OCI-LY3 (cell line): ENCODE measurements at regions not wholly inside any gene's neighbourhood (a gene's known extent, or its start where the extent isn't known, plus 50 kb on each side); places are given as distances from the start of the nearest gene placed in this dataset.

Experiments
- H2AFZ ChIP-seq: fragments of 200-600, 300-600 bp; shearing (Covaris generic); 2 replicates; pipeline ENCODE4 v1.6.0; 2014; ENCODE audit warnings: antibody characterized with exemption, low read depth, low read length
- H3K27ac ChIP-seq: fragments of 200-600, 300-600 bp; sonication (generic); 2 replicates; pipeline ENCODE4 v1.5.1; 2014; ENCODE audit warnings: mild to moderate bottlenecking, low read length, moderate library complexity, mixed read lengths
- H3K27me3 ChIP-seq: fragments of 200-600, 300-600 bp; sonication (generic); 2 replicates; pipeline ENCODE4 v1.6.1; 2014; ENCODE audit warnings: low read depth, low read length, mixed read lengths
- H3K36me3 ChIP-seq: fragments of 200-600, 300-600 bp; sonication (generic); replicated peaks from 2 replicates; pipeline ENCODE3; 2014; ENCODE audit warnings: low read depth, low read length, mixed read lengths
- H3K4me1 ChIP-seq: fragments of 300-600, 200-600 bp; sonication (generic); 2 replicates; pipeline ENCODE4 v1.6.1; 2014; ENCODE audit warnings: low read length, mixed read lengths
- H3K4me2 ChIP-seq: fragments of 200-600, 300-600 bp; sonication (generic); 2 replicates; pipeline ENCODE4 v1.6.1; 2014; ENCODE audit warnings: low read length, mixed read lengths
- H3K4me3 ChIP-seq: fragments of 300-600, 200-600 bp; sonication (generic); 2 replicates; pipeline ENCODE4 v1.5.1; 2014; ENCODE audit warnings: antibody characterized with exemption, mild to moderate bottlenecking, low read length, moderate library complexity
- H3K79me2 ChIP-seq: fragments of 300-600, 200-600 bp; shearing (Covaris generic); 2 replicates; pipeline ENCODE4 v1.6.1; 2014; ENCODE audit warnings: mild to moderate bottlenecking, low read length, mixed read lengths
- H3K9ac ChIP-seq: fragments of 300-600, 200-600 bp; shearing (Covaris generic); 2 replicates; pipeline ENCODE4 v1.6.0; 2014; ENCODE audit warnings: mild to moderate bottlenecking, low read length, moderate library complexity
- H3K9me3 ChIP-seq: fragments of 200-600, 300-600 bp; shearing (Covaris generic); 2 replicates; pipeline ENCODE4 v1.6.1; 2014; ENCODE audit warnings: low read length, mixed read lengths; ENCODE audit not compliant: insufficient read depth
- H4K20me1 ChIP-seq: fragments of 200-600, 300-600 bp; sonication (generic); 2 replicates; pipeline ENCODE4 v1.6.1; 2016; ENCODE audit warnings: low read length, mixed read lengths; ENCODE audit not compliant: insufficient read depth
- EZH2phosphoT487 ChIP-seq: fragments of 200-600 bp; shearing (Covaris generic); IDR thresholded peaks from 2 replicates; pipeline ENCODE4 v1.6.1; 2018; ENCODE audit warnings: antibody characterized with exemption, mixed run types, low read depth
- TF ChIP-seq, protein P1 (sequence below): fragments of 200-600, 300-600 bp; sonication (generic); IDR thresholded peaks from 2 replicates; pipeline ENCODE4 v1.5.1; 2014; ENCODE audit warnings: antibody characterized with exemption, low read length, low read depth

DNA sequence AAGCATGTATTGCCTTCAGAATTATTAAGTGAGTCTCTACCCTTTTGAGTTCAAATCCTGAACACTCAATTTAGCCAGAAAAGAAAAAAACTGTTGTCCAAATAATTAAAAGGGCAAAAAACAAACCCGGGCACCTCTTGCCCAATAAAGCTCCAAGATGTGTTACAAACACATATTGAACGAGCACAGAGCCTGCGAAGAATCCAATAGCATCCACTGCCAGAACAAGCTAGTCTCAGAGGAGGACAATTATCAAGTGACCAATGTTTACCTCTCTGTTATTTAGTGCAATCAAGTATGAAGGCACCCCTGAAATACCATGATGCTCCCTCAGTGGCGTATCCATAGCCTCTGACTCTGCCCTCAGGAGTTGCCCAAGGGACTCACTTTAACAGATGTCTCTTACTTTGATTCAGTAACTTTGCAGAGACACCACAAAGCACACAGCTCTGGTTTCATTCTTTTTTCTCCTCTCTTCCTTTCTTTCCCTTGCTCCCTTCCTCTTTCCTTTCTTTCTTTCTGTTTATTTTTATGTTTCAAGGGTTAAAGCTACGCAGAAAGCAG, 93.5 kb upstream of the SPATS2L start:
- Histone ChIP-seq H2AFZ (no peak overlapping the region), H3K27me3 (0 out of 2 replicates have a peak, but pooled peaks cover 13% of the 10 kb centered on the region), H4K20me1 (no peaks in the 10 kb centered on the region), H3K27ac (no peak overlapping the region), H3K4me2 (no peak overlapping the region), H3K4me3 (no peak overlapping the region), H3K4me1 (no peaks in the 10 kb centered on the region), H3K36me3 (no peaks in the 10 kb centered on the region), H3K79me2 (no peaks in the 10 kb centered on the region), H3K9ac (no peak overlapping the region), H3K9me3 (no peaks in the 10 kb centered on the region)
- TF ChIP-seq EZH2phosphoT487, result no peak
- TF ChIP-seq, protein P1, sequence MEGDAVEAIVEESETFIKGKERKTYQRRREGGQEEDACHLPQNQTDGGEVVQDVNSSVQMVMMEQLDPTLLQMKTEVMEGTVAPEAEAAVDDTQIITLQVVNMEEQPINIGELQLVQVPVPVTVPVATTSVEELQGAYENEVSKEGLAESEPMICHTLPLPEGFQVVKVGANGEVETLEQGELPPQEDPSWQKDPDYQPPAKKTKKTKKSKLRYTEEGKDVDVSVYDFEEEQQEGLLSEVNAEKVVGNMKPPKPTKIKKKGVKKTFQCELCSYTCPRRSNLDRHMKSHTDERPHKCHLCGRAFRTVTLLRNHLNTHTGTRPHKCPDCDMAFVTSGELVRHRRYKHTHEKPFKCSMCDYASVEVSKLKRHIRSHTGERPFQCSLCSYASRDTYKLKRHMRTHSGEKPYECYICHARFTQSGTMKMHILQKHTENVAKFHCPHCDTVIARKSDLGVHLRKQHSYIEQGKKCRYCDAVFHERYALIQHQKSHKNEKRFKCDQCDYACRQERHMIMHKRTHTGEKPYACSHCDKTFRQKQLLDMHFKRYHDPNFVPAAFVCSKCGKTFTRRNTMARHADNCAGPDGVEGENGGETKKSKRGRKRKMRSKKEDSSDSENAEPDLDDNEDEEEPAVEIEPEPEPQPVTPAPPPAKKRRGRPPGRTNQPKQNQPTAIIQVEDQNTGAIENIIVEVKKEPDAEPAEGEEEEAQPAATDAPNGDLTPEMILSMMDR, result no peak

DNA sequence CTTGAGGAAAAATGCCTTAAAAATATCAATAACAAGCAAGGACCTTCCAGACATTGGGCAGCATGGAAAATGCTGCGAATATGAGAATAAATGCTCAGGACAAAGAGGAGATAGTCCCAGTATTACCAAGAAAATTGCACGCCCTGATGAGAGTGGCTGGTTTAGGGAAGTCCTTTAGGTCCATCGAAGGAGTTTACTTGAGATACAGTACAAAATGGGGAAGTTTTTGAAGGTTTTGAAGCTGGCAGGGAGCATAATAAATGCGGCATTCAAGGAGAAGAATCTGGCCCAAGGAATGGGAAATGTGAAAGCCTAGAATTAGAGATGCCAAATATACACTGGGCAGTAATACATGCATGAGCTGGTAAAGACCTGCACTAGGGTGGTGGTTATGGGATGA, 90.2 kb upstream of the SPATS2L start:
- Histone ChIP-seq H3K79me2 (no peaks in the 10 kb centered on the region), H3K27ac (no peak overlapping the region), H3K9ac (no peak overlapping the region), H4K20me1 (no peaks in the 10 kb centered on the region), H3K4me2 (no peak overlapping the region), H3K27me3 (0 out of 2 replicates have a peak, but pooled peaks cover 13% of the 10 kb centered on the region), H3K36me3 (no peaks in the 10 kb centered on the region), H3K4me1 (no peaks in the 10 kb centered on the region), H3K9me3 (no peaks in the 10 kb centered on the region), H3K4me3 (no peak overlapping the region), H2AFZ (no peak overlapping the region)
- no peak for TF ChIP-seq EZH2phosphoT487
- TF ChIP-seq, protein P1, result no peak

DNA sequence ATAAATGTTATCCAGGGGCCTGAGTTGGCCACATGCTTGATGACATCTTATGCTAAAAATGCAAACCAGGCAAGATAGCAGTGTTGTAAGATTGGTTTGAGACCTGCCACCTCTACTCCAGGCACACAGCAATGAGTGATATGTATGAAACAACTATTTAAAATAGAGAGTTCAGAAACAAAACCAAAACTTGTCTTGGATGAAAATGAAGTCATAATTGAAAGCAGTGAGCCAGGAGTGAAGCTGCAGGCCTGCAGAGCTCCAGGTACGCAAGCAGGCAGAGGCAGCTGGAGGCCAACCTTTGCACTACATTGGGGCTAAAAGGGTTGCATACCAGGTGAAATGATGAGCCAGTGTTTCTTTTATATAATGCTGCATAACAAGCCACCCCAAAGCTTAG, 89.2 kb upstream of the SPATS2L start:
- 0 out of 2 replicates have a peak, but pooled peaks cover 7% of the 10 kb centered on the region for H3K27me3 ChIP-seq
- H3K4me2 ChIP-seq, result no peak overlapping the region

DNA sequence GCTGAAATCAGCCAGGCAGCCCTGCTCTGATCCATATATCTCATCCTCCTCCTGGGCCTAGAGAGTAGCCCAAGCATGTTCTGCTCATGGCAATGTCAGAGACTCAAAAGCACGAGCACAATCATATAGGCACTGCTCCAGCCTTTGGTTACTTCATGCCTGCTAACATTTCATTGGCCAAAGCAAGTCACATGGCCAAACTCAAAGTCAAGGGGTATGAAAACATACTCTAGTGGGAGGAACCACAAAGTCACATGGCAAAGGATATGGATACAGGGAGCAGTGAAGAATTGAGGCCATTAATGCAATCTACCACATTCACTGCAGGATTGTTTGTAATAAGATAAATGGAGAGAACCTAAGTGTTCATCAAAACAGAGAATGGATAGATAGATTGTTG, 87.8 kb upstream of the SPATS2L start:
- no peaks in the 10 kb centered on the region for H3K79me2 ChIP-seq
- no peak overlapping the region for H3K4me3 ChIP-seq
- TF ChIP-seq, protein P1, result no peak
- no peak for TF ChIP-seq EZH2phosphoT487
- no peaks in the 10 kb centered on the region for H3K4me1 ChIP-seq
- no peak overlapping the region for H3K27ac ChIP-seq
- no peak overlapping the region for H3K9ac ChIP-seq
- no peaks in the 10 kb centered on the region for H3K36me3 ChIP-seq
- H4K20me1 ChIP-seq, result no peaks in the 10 kb centered on the region
- 0 out of 2 replicates have a peak, but pooled peaks cover 7% of the 10 kb centered on the region for H3K27me3 ChIP-seq
- no peaks in the 10 kb centered on the region for H3K9me3 ChIP-seq
- no peak overlapping the region for H3K4me2 ChIP-seq
- H2AFZ ChIP-seq, result no peak overlapping the region

More for the DNA sequence above, 89.2 kb upstream of the SPATS2L start:
- Histone ChIP-seq H3K4me3 (no peak overlapping the region), H4K20me1 (no peaks in the 10 kb centered on the region), H3K9ac (no peak overlapping the region), H3K79me2 (no peaks in the 10 kb centered on the region), H3K27ac (no peak overlapping the region), H3K36me3 (no peaks in the 10 kb centered on the region), H2AFZ (no peak overlapping the region), H3K9me3 (no peaks in the 10 kb centered on the region), H3K4me1 (no peaks in the 10 kb centered on the region)
- TF ChIP-seq EZH2phosphoT487, result no peak
